ENCODE measurements at regions not wholly inside any gene's neighbourhood (a gene's known extent, or its start where the extent isn't known, plus 50 kb on each side); places are given as distances from the start of the nearest gene placed in this dataset.
"Not testable (repeated sequence)": the region's sequence is repeated elsewhere in the genome, so short reads cannot be mapped to it uniquely, and the experiment has no call there.

- no peak for DNase-seq (ENCODE audit: low read depth in 2 of 2)
Measured at GRCh38 chr5:57069115-57069835, 104.6 kb upstream of the GPBP1 start.

- no peak for DNase-seq (ENCODE audit: low read depth in 2 of 2)
Measured at GRCh38 chr5:57072218-57072892, 101.5 kb upstream of the GPBP1 start.

GRCh38 chr5:57082441-57083067, 91.3 kb upstream of the GPBP1 start:
- no peak for DNase-seq (ENCODE audit: low read depth in 2 of 2)

GRCh38 chr5:57085306-57086081, 88.4 kb upstream of the GPBP1 start:
- no peak for DNase-seq (ENCODE audit: low read depth in 2 of 2)

- DNase-seq (ENCODE audit: low read depth in 2 of 2) = not testable (repeated sequence)
Measured at GRCh38 chr5:57087947-57088346, 85.9 kb upstream of the GPBP1 start.

GRCh38 chr5:57094753-57095683, 78.8 kb upstream of the GPBP1 start:
- DNase-seq (ENCODE audit: low read depth in 2 of 2) = no peak

GRCh38 chr5:57097526-57097925, 76.3 kb upstream of the GPBP1 start:
- no peak for DNase-seq (ENCODE audit: low read depth in 2 of 2)

GRCh38 chr5:57102189-57102904, 71.5 kb upstream of the GPBP1 start:
- DNase-seq (ENCODE audit: low read depth in 2 of 2) = no peak

- no peak for DNase-seq (ENCODE audit: low read depth in 2 of 2)
Measured at GRCh38 chr5:57102905-57103255, 71.0 kb upstream of the GPBP1 start.

GRCh38 chr5:57103317-57103907, 70.4 kb upstream of the GPBP1 start:
- no peak for DNase-seq (ENCODE audit: low read depth in 2 of 2)

- DNase-seq (ENCODE audit: low read depth in 2 of 2) = no peak
Measured at GRCh38 chr5:57106661-57107060, 67.2 kb upstream of the GPBP1 start.

- no peak for DNase-seq (ENCODE audit: low read depth in 2 of 2)
Measured at GRCh38 chr5:57111993-57112392, 61.9 kb upstream of the GPBP1 start.

GRCh38 chr5:57113481-57113880, 60.4 kb upstream of the GPBP1 start:
- DNase-seq (ENCODE audit: low read depth in 2 of 2) = no peak

- peak; percentile 9 to 35 for DNase-seq (ENCODE audit: low read depth in 2 of 2)
Measured at GRCh38 chr5:57117596-57117995, 56.3 kb upstream of the GPBP1 start.

- no peak for DNase-seq (ENCODE audit: low read depth in 2 of 2)
Measured at GRCh38 chr5:57119031-57119430, 54.8 kb upstream of the GPBP1 start.

GRCh38 chr5:57124014-57124413, 49.8 kb upstream of the GPBP1 start:
- no peak for DNase-seq (ENCODE audit: low read depth in 2 of 2)
